ENCODE measurements at regions not wholly inside any gene's neighbourhood (a gene's known extent, or its start where the extent isn't known, plus 50 kb on each side); places are given as distances from the start of the nearest gene placed in this dataset.
A peak's percentile ranks its signal among the peaks of the same experiment; 100 is the strongest.

DNA sequence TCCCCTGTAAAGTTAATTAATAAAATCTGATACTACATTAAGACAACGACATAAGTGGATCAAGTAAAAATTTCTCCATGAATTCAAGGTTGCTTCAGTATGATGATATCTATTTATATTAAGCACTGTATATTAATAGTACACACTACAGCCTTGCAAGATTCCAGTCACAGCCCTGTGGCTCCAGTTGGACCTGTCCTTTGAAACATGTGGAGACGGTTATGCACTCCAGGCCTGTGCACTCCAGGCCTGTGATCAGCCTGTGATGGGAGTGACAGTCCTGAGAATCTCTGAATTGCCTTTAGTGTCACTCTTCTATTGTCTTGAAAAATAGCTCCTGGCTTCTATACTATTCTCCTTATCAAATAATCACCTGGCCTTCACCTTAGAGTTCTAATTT lies 981.1 kb upstream of the AGA start:
- Histone ChIP-seq H3K36me3 (no peaks in the 10 kb centered on the region), H3K9me3 (peaks cover 0 to 14% (median 0%) of the 10 kb centered on the region in 11 donors), H3K4me3 (no peak overlapping the region), H3K4me1 (no peaks in the 10 kb centered on the region), H3K27ac (no peak overlapping the region), H3K27me3 (no peaks in the 10 kb centered on the region)
- WGBS, 2 donors, result 41 to 64% methylated on average over 2 of the region's 2 CpGs
- DNase-seq (no peak), ATAC-seq (peak in 3 of 8 donors; percentile 55 to 76 (median 64))
- TF ChIP-seq, protein P1, sequence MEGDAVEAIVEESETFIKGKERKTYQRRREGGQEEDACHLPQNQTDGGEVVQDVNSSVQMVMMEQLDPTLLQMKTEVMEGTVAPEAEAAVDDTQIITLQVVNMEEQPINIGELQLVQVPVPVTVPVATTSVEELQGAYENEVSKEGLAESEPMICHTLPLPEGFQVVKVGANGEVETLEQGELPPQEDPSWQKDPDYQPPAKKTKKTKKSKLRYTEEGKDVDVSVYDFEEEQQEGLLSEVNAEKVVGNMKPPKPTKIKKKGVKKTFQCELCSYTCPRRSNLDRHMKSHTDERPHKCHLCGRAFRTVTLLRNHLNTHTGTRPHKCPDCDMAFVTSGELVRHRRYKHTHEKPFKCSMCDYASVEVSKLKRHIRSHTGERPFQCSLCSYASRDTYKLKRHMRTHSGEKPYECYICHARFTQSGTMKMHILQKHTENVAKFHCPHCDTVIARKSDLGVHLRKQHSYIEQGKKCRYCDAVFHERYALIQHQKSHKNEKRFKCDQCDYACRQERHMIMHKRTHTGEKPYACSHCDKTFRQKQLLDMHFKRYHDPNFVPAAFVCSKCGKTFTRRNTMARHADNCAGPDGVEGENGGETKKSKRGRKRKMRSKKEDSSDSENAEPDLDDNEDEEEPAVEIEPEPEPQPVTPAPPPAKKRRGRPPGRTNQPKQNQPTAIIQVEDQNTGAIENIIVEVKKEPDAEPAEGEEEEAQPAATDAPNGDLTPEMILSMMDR (IDR thresholded peaks at IDR 0.05), result no peak
- intact Hi-C loops (cut with DNase I), result no loop called here

DNA sequence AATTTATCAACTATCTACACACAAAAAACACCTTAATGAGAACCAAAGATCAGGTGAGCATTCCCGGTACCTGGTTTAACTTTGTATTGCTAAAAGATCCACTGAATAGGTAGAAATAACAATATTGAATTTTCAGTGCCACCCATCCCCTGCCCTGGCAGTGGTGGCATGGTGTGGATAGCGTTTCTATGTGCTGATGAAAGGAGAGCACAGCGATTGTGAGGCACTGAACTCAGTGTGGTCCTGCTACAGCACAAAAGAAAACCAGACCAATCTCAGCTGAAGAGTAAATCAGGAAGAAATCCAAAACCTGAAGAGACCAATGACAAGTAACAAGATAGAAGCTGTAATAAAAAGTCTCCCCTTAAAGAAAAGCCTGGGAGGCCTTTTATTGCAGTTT lies 984.6 kb upstream of the AGA start:
- no peak overlapping the region for H3K27ac ChIP-seq
- no peaks in the 10 kb centered on the region for H3K4me1 ChIP-seq
- DNase-seq, result no peak
- peaks cover 0 to 14% (median 0%) of the 10 kb centered on the region in 11 donors for H3K9me3 ChIP-seq
- H3K4me3 ChIP-seq, result no peak overlapping the region
- WGBS, 2 donors, result 78 to 84% methylated on average over 3 of the region's 3 CpGs
- intact Hi-C loops (cut with DNase I), result no loop called here
- no peak for ATAC-seq
- TF ChIP-seq, protein P1 (IDR thresholded peaks at IDR 0.05), result no peak
- H3K36me3 ChIP-seq, result no peaks in the 10 kb centered on the region
- H3K27me3 ChIP-seq, result no peaks in the 10 kb centered on the region

DNA sequence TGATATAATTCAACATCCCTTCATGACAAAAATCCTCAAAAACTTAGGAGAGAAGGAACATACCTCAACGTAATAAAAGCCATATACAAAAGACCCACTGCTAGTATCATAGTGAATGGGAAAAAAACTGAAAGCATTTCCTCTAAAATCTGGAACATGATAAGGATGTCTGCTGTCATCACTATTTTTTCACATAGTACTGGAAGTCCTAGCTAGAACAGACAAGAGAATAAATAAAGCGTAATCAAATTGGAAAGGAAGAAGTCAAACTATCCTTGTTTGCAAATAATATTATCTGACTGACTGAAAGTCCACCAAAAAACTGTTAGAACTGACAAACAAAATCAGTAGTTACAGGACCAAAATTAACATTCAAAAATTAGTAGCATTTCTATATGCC lies 985.4 kb upstream of the AGA start:
- no peak overlapping the region for H3K4me3 ChIP-seq
- WGBS, 2 donors, result 51 to 72% methylated on average over 2 of the region's 2 CpGs
- TF ChIP-seq, protein P1 (IDR thresholded peaks at IDR 0.05), result no peak
- intact Hi-C loops (cut with DNase I), result no loop called here
- H3K9me3 ChIP-seq, result peaks cover 0 to 14% (median 0%) of the 10 kb centered on the region in 11 donors
- no peaks in the 10 kb centered on the region for H3K27me3 ChIP-seq
- no peaks in the 10 kb centered on the region for H3K36me3 ChIP-seq
- ATAC-seq, result no peak
- H3K4me1 ChIP-seq, result no peaks in the 10 kb centered on the region
- DNase-seq, result no peak
- H3K27ac ChIP-seq, result no peak overlapping the region

DNA sequence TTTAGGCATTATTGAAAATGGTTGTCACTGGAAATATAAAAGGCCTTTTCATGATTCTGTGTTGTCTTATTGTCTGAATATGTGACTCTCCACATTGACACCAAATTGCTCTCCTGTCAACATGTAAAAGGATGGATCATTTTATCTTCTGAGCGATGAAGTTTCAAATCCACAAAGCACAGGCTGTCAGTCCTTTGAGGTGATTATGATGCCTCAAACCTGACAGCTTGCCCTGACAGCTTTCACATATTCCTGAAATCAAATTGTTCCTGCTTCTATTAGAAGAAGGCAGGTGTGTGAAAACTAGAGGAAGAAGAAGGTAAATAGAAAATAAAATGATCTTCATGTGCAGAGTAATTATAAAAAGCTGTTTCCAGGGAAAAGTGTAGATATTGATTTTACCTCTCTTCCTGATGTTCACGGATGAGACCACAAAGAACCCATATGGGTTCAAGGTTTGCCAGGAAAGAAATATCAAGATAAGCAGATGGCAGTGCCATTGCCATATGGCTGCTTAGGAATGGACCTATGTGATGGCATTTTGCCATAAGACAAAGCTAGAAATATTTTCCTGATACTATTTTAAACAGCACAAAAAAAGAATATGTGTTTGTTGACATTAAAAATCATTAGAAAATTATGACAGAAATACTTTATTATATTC lies 1006.3 kb upstream of the AGA start:
- 57 to 60% methylated on average over 2 of the region's 2 CpGs for WGBS, 2 donors
- Histone ChIP-seq H3K27me3 (no peaks in the 10 kb centered on the region), H3K4me1 (no peaks in the 10 kb centered on the region), H3K9me3 (peaks cover 0 to 18% (median 0%) of the 10 kb centered on the region in 11 donors), H3K36me3 (no peaks in the 10 kb centered on the region), H3K4me3 (no peak overlapping the region), H3K27ac (no peak overlapping the region)
- ATAC-seq, result no peak
- intact Hi-C loops (cut with DNase I), result no loop called here
- TF ChIP-seq, protein P1 (IDR thresholded peaks at IDR 0.05), result no peak
- DNase-seq, result no peak
